T-helper 17 cell (primary cell): ENCODE measurements at regions not wholly inside any gene's neighbourhood (a gene's known extent, or its start where the extent isn't known, plus 50 kb on each side); places are given as distances from the start of the nearest gene placed in this dataset.

Source experiments
- ATAC-seq: fragments of 150-1000 bp; cut with Tn5 transposase; 2 replicates; pipeline ENCODE4 v1.10.0; 2021; ENCODE audit warnings: mild to moderate bottlenecking, moderate library complexity
- DNase-seq, 3 donors: peaks; one replicate each; pipeline versions ENCODE4 v3.0.0 to v3.0.0-alpha.2; 2020 to 2021
- H3K9me3 ChIP-seq: one replicate; pipeline ENCODE4 v1.7.0; 2013; ENCODE audit warnings: low read length, mild to moderate bottlenecking; ENCODE audit not compliant: control insufficient read depth, poor library complexity, severe bottlenecking
- H3K27ac Mint-ChIP-seq: one replicate; pipeline ENCODE4 v1.8.0; 2022; ENCODE audit warnings: mild to moderate bottlenecking, moderate library complexity, mixed read lengths
- H3K27me3 Mint-ChIP-seq: one replicate; pipeline ENCODE4 v1.8.0; 2022; ENCODE audit warnings: mixed read lengths
- H3K36me3 Mint-ChIP-seq: one replicate; pipeline ENCODE4 v1.8.0; 2022; ENCODE audit warnings: low read depth, mixed read lengths
- H3K4me1 Mint-ChIP-seq: one replicate; pipeline ENCODE4 v1.8.0; 2022; ENCODE audit warnings: mild to moderate bottlenecking, mixed read lengths
- H3K4me3 Mint-ChIP-seq: one replicate; pipeline ENCODE4 v1.8.0; 2022; ENCODE audit warnings: mild to moderate bottlenecking, moderate library complexity, mixed read lengths

DNA sequence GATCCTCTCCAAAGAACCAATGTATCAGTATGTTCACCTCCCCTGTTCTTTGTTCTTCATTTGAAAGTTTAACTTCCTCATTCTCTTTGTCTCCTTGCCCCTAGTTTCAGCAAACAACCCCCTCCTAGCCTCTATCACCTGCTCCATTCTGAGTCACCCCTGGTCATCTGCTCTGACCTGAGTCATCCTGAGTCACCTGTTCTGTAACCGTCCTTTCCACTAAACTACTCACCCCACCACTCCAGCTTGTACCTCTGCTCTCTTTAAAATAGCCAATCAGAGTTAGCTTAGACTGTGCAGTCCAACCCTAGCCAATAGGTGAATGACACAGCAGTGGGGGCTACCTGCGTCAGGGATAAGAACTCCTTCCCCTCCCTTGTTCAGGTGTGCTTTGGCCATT is 249.8 kb upstream of the AADAT start:
- H3K36me3 Mint-ChIP-seq: no peaks in the 10 kb centered on the region
- no peak for DNase-seq
- H3K9me3 ChIP-seq: no peaks in the 10 kb centered on the region
- H3K27me3 Mint-ChIP-seq: no peaks in the 10 kb centered on the region
- no peak overlapping the region for H3K27ac Mint-ChIP-seq
- no peaks in the 10 kb centered on the region for H3K4me1 Mint-ChIP-seq
- no peak for ATAC-seq
- no peak overlapping the region for H3K4me3 Mint-ChIP-seq

DNA sequence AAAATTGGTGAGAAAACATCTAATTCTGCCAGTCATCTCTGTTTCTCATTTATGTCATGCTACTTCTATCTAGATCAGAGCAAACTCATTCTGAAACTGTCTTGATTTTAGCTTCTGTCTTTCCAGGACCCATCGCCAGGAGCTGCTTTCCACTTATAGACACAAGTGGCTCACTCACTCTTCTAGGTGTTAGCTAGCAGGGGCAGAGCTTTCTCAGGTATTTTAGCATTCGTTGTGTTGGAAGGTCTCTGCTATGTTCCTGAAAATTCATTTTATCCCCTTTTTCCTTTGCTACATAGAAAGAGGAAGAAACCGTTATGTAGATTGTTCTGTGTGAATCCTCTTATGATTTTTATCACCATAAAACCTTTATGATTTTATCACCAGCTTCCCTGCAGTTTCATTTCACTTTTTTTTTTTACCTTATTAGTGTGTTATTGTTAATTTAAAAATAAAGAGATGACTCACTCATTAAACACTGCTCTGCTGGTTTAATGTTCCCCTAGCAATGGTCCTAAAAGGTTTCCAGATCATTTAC is 246.6 kb upstream of the AADAT start:
- no peaks in the 10 kb centered on the region for H3K9me3 ChIP-seq
- no peaks in the 10 kb centered on the region for H3K36me3 Mint-ChIP-seq
- no peak for DNase-seq
- H3K27ac Mint-ChIP-seq: no peak overlapping the region
- ATAC-seq: no peak
- no peaks in the 10 kb centered on the region for H3K27me3 Mint-ChIP-seq
- no peaks in the 10 kb centered on the region for H3K4me1 Mint-ChIP-seq
- H3K4me3 Mint-ChIP-seq: no peak overlapping the region

DNA sequence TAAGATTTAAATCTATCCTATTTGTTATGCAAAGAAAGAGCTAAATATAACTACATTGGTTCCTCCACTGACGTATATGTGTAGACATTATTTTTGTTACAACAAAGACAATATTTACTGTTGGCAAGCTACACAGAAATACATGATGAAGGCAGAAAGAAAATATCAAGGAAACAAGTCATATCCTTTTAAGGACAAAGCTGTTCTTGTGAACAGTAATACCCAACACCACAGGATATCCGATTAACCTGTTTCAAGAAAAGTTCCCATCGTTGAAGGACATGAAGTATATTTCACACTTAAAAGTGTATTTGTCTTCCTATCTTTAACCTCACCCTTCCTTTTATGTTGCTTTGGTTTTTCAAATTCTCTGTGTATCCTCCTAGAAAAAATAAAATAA is 235.8 kb upstream of the AADAT start:
- H3K27me3 Mint-ChIP-seq: no peaks in the 10 kb centered on the region
- H3K9me3 ChIP-seq: no peaks in the 10 kb centered on the region
- H3K4me3 Mint-ChIP-seq: no peak overlapping the region
- ATAC-seq (no peak), DNase-seq (no peak)
- no peaks in the 10 kb centered on the region for H3K36me3 Mint-ChIP-seq
- no peak overlapping the region for H3K27ac Mint-ChIP-seq
- H3K4me1 Mint-ChIP-seq: no peaks in the 10 kb centered on the region

DNA sequence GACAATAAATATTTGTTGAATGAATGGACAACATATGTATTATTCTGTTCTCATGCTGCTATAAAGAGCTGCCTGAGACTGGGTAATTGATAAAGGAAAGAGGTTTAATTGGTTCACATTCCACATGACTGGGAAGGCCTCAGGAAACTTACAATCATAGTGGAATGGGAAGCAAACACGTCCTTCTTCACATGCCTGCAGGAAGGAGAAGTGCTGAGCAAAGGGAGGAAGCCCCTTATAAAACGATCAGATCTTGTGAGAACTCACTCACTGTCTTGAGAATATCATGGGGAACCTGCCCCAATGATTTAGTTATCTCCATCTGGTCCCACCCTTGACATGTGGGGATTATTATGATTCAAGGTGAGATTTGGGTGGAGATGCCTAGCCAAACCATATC is 233.9 kb upstream of the AADAT start:
- H3K9me3 ChIP-seq: no peaks in the 10 kb centered on the region
- Mint-ChIP-seq H3K36me3 (no peaks in the 10 kb centered on the region), H3K4me3 (no peak overlapping the region), H3K27me3 (no peaks in the 10 kb centered on the region), H3K4me1 (no peaks in the 10 kb centered on the region), H3K27ac (no peak overlapping the region)
- DNase-seq (no peak), ATAC-seq (no peak)

DNA sequence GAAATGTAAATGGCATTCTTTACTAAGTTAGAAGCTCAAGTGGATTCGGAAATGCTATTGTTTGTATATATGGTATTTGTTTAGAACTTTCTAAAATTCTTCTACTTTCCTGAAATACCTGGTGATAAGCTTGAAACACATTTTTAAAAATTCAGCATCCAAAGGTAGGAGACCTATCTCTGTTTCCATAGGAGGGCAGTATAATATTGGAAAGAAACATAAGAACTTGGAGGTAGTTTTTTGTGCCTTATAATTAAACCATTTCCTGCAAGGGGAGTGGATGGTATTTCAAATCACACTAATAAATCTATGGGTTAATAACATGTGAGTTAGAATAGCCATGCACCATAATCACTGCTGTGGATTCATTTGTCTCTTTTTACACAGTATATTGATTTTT is 217.4 kb upstream of the AADAT start:
- H3K27me3 Mint-ChIP-seq: no peaks in the 10 kb centered on the region
- H3K4me1 Mint-ChIP-seq: no peaks in the 10 kb centered on the region
- H3K9me3 ChIP-seq: no peaks in the 10 kb centered on the region
- DNase-seq (no peak), ATAC-seq (no peak)
- no peak overlapping the region for H3K4me3 Mint-ChIP-seq
- no peak overlapping the region for H3K27ac Mint-ChIP-seq
- H3K36me3 Mint-ChIP-seq: no peaks in the 10 kb centered on the region

DNA sequence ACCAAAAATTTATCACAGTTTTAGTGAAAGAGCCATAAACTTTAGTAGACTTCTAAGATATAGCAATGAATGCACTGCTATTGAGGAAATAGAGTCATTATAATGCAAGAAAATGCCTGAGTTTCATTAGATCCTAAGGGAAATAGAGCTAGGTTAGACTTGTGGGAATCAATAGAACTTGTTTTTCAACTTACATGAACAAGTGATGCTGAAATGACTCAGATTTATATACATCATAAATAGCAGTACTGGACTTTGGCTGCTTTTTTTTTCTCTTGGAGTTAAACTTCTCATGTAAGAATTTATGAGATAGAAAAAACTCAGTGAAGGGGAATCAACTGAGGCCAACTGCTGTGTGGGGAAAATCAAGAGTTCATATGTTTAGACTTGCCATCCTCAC is 216.5 kb upstream of the AADAT start:
- H3K4me1 Mint-ChIP-seq: no peaks in the 10 kb centered on the region
- no peak for ATAC-seq
- no peak overlapping the region for H3K27ac Mint-ChIP-seq
- no peaks in the 10 kb centered on the region for H3K9me3 ChIP-seq
- H3K4me3 Mint-ChIP-seq: no peak overlapping the region
- no peaks in the 10 kb centered on the region for H3K27me3 Mint-ChIP-seq
- H3K36me3 Mint-ChIP-seq: no peaks in the 10 kb centered on the region
- DNase-seq: no peak

DNA sequence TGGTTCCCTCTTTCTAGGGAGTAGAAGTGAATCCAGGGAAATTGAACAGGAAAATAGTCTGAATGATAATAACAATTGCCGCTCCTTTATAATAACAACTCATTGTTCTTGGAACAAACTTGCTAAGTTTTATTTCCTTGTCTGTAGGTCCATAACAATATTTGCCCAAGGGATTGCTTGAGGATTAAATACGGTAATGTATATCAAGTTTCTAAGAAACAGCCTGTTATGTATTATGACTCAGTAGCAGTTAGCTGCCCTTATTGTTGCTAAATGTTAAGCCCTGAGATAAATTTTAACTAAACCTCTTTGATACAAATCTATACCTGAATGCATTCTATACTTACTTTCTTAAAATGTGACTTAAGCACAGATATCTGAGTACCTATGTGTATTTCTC is 215.9 kb upstream of the AADAT start:
- Mint-ChIP-seq H3K4me1 (no peaks in the 10 kb centered on the region), H3K4me3 (no peak overlapping the region), H3K27ac (no peak overlapping the region), H3K36me3 (no peaks in the 10 kb centered on the region), H3K27me3 (no peaks in the 10 kb centered on the region)
- no peak for DNase-seq
- H3K9me3 ChIP-seq: no peaks in the 10 kb centered on the region
- no peak for ATAC-seq

DNA sequence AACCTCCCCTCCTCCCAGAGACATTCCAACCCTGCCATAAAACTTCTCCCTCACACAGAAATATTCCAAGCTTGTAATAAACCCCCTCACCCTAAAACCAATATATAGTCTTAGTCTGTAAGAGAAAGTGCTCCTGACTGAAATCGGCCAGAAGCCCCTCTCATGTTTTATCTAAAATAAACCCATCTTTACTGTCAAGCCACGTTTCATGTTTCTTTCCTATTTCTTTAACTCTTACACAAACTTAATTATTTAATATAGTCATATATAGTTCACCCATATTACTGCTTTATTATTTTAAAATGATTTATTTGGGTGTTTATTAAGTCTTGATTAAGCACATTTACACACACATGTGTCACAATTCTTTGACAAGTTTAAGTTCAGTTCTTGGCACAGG is 191.3 kb upstream of the AADAT start:
- Mint-ChIP-seq H3K36me3 (no peaks in the 10 kb centered on the region), H3K4me3 (no peak overlapping the region), H3K27me3 (no peaks in the 10 kb centered on the region), H3K27ac (no peak overlapping the region), H3K4me1 (no peaks in the 10 kb centered on the region)
- DNase-seq: no peak
- H3K9me3 ChIP-seq: no peaks in the 10 kb centered on the region
- ATAC-seq: no peak

DNA sequence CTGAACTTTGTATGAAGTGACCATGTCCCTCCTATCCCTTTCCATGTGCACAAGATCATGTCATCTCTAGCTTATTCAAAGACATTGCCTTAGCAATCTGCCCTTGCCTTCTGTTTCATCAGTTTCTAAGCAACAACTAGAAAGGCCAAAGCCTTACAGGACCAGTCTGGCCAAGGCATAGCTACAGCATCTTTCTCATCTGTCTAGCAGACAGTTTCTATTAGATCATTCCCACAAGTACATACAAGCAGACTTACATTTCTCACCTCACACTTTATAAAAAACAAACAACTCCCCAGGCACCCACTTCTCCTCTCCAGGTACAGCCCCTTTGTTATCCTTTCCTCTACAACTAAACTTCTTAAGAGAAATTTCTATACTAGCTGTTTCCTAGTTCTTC is 188.7 kb upstream of the AADAT start:
- Mint-ChIP-seq H3K36me3 (no peaks in the 10 kb centered on the region), H3K27me3 (no peaks in the 10 kb centered on the region), H3K4me3 (no peak overlapping the region), H3K27ac (no peak overlapping the region), H3K4me1 (no peaks in the 10 kb centered on the region)
- no peak for ATAC-seq
- no peaks in the 10 kb centered on the region for H3K9me3 ChIP-seq
- DNase-seq: no peak

DNA sequence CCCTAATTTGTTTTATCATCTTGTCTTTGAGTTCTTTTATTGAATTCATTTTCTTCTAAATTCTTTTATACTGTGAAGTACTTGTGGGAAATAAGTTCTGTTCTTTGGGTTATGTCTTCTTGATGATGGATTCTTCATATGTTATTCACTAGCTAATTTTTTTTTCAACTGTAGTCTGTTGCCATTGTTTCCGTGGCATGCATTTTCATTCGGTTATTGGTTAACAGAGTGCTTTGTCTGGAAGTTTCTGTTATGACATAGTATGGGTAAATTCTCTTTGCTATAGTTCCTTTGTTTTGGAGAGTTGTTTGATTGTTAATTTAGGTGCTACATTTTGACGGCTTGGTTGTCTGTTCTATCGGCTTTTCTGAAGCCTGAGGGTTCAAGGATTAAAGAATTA is 184.9 kb upstream of the AADAT start:
- no peaks in the 10 kb centered on the region for H3K9me3 ChIP-seq
- ATAC-seq: no peak
- H3K27me3 Mint-ChIP-seq: no peaks in the 10 kb centered on the region
- DNase-seq: no peak
- no peak overlapping the region for H3K4me3 Mint-ChIP-seq
- no peaks in the 10 kb centered on the region for H3K36me3 Mint-ChIP-seq
- H3K4me1 Mint-ChIP-seq: no peaks in the 10 kb centered on the region
- no peak overlapping the region for H3K27ac Mint-ChIP-seq

DNA sequence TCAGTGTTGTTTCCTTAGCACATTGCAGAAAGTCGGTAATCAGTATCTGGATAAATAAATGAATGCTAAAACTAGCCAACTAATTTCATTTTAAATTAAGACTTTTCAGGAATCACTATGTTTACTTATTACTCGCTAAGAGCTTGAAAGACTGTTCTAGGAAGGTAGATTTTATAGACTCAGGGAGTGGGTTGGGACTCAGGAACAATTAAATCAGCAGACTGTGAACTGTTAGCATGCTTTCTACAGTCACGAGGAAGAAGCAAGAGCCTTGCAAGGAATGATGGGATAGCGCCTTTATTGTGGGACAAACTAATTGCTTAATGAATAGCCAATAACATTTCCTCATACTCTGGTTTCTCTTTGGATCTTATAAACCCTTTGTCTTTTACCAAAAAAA is 183.2 kb upstream of the AADAT start:
- DNase-seq (no peak), ATAC-seq (no peak)
- Mint-ChIP-seq H3K27ac (no peak overlapping the region), H3K36me3 (no peaks in the 10 kb centered on the region), H3K27me3 (no peaks in the 10 kb centered on the region), H3K4me3 (no peak overlapping the region), H3K4me1 (no peaks in the 10 kb centered on the region)
- no peaks in the 10 kb centered on the region for H3K9me3 ChIP-seq

DNA sequence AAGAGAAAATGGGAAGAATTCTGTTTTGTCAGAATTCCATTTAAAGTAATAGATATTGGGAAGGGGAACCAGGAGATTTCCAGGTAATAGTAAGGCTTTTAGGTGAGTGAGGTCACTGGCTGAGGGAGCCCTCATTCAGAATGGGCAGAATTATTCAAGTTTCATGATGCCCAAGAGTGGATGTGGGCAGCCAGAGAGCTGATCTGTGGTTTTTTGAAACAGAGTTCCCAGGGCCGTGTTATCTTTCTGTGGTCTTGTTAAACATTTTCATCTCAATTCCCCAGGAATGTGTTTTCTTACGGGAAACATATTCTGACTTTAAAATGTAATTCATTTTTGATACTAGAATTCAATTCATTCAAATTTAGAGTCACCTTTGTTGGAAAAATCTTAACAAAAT is 182.0 kb upstream of the AADAT start:
- H3K9me3 ChIP-seq: no peaks in the 10 kb centered on the region
- no peak for DNase-seq
- Mint-ChIP-seq H3K4me1 (no peaks in the 10 kb centered on the region), H3K4me3 (no peak overlapping the region), H3K27ac (no peak overlapping the region), H3K36me3 (no peaks in the 10 kb centered on the region), H3K27me3 (no peaks in the 10 kb centered on the region)
- no peak for ATAC-seq

DNA sequence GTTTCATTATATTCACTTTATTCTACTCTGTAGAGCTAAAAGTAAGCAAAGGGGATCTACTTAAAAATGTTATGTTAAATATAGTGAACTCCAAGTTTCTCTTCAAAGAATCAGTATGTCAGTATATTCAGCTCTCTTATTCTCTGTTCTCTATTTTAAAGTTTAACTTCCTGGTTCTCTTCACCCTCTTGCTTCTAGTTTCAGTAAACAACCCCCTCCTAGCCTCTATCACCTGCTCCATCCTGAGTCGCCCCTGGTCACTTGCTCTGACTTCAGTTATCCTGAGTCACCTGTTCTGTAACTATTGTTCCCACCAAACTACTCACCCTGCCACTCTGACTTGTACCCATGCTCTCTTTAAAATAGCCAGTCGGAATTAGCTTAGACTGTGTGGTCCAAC is 180.9 kb upstream of the AADAT start:
- H3K27me3 Mint-ChIP-seq: no peaks in the 10 kb centered on the region
- no peak for ATAC-seq
- no peaks in the 10 kb centered on the region for H3K9me3 ChIP-seq
- H3K4me1 Mint-ChIP-seq: no peaks in the 10 kb centered on the region
- no peak for DNase-seq
- H3K4me3 Mint-ChIP-seq: no peak overlapping the region
- H3K36me3 Mint-ChIP-seq: no peaks in the 10 kb centered on the region
- no peak overlapping the region for H3K27ac Mint-ChIP-seq

DNA sequence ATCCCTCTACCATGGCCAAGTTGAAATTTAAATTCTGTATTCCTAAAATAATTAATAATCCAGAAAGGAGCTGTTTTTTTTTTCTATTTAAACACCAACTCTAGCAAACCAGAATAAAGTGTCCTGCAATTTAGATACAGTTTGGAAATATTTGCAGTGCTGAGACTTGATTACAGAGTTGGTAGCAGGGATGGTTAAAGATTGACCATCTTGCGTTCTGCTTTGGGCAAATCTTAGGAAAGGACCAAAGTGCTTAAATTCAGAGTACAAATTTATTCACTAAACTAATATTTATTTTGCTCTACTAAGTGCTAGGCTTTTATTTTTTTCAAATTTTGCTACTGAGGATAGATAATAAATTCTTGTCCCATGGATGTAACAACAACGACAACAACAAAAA is 180.2 kb upstream of the AADAT start:
- H3K27me3 Mint-ChIP-seq: no peaks in the 10 kb centered on the region
- no peaks in the 10 kb centered on the region for H3K4me1 Mint-ChIP-seq
- DNase-seq (no peak), ATAC-seq (no peak)
- H3K27ac Mint-ChIP-seq: no peak overlapping the region
- no peaks in the 10 kb centered on the region for H3K36me3 Mint-ChIP-seq
- no peak overlapping the region for H3K4me3 Mint-ChIP-seq
- no peaks in the 10 kb centered on the region for H3K9me3 ChIP-seq
